ENCODE measurements at regions not wholly inside any gene's neighbourhood (a gene's known extent, or its start where the extent isn't known, plus 50 kb on each side); places are given as distances from the start of the nearest gene placed in this dataset.

GRCh38 chr1:199857108-199857507 is 170.4 kb upstream of the NR5A2 start:
- TF ChIP-seq CREB5 (CRISPR knock-in tag; IDR thresholded peaks at IDR 0.05; ENCODE audit: low read depth), result no peak
- no peak for TF ChIP-seq CSRNP3 (CRISPR knock-in tag; IDR thresholded peaks at IDR 0.05)
- no peak for TF ChIP-seq PATZ1 (CRISPR knock-in tag; IDR thresholded peaks at IDR 0.05; ENCODE audit: borderline replicate concordance)
- TF ChIP-seq ZFP3 (CRISPR knock-in tag; IDR thresholded peaks at IDR 0.05), result no peak
- no peak for TF ChIP-seq ARNTL (CRISPR knock-in tag; IDR thresholded peaks at IDR 0.05; ENCODE audit: borderline replicate concordance, low read depth)
- no peak for TF ChIP-seq GLIS3 (CRISPR knock-in tag; IDR thresholded peaks at IDR 0.05)
- no peak for TF ChIP-seq TOX (CRISPR knock-in tag; IDR thresholded peaks at IDR 0.05; ENCODE audit: borderline replicate concordance)
- no peak for TF ChIP-seq SNAI2 (CRISPR knock-in tag; IDR thresholded peaks at IDR 0.05)
- no peak for TF ChIP-seq TSHZ2 (CRISPR knock-in tag; IDR thresholded peaks at IDR 0.05)
